Anterior cingulate cortex (tissue), 58 donors: ENCODE measurements at regions not wholly inside any gene's neighbourhood (a gene's known extent, or its start where the extent isn't known, plus 50 kb on each side); places are given as distances from the start of the nearest gene placed in this dataset.

ENCODE experiments used
- DNase-seq, 58 donors: peaks; one replicate each; lab custom pipeline; 2025; lab: John Stamatoyannopoulos, UW

DNA sequence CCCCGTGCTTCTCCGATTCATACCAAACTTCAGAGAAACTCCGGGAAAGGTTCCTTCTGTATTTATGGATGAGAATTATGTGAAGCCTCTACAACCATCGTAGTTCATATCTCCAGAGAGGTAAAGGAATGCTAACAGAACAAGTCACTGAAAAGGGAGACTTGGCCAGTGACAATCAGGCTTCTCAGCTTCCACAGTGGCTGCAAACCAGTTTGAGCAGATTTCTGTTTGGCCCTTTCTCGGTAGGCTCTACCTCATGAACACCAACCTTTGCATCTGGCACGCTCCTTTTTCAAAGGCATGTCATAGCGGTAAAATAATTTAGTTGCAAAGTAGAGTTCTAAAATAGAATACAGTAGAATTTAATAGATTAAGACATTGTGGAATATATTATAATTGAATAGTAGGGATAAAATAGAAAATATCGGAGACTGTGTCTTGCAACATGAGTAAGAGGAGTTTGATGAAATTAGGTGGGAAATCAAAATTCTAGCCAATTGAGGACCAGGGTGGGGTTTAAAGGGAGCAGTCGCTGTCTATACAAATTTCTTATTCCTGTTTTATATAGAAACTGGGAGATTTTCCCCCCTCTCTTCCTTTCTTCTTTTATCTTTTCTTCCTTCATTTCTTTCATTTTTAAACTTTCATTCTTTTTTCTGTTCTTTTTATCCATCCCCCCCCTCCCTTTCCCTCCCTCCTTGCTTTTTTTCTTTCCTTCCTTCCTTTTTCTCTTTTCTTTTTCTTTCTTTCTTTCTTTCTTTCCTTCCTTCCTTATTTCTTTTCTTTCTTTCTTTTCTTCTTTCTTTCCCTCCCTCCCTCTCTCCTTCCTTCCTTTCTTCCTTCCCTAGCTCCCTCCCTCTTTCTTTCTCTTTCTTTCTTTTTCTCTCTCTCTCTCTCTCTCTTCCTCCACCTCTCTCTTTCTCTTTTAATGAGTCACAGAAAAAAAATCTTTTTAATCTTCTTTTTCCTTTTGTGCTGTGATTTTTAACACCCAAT lies 161.5 kb upstream of the KLF6 start:
- no peak for DNase-seq

DNA sequence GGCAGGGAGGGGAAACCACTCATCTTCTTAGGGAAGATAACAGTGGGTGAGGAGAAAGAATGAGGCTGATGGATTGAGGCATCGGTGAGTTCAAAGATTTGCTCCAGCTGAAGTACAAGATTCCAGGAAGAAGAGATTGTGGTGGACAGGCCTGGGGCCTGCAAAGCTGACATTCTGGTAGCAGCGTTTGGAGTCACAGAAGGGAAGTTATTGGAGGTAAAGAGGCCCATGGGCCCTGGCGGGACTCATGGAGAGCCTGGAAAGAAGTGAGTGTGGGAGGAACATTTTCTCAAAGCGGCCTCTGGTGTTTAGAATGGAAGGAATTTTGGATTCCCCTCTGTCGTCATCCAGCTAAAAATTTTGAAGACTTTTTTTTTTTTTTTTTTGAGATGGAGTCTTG lies 160.0 kb upstream of the KLF6 start:
- no peak for DNase-seq

DNA sequence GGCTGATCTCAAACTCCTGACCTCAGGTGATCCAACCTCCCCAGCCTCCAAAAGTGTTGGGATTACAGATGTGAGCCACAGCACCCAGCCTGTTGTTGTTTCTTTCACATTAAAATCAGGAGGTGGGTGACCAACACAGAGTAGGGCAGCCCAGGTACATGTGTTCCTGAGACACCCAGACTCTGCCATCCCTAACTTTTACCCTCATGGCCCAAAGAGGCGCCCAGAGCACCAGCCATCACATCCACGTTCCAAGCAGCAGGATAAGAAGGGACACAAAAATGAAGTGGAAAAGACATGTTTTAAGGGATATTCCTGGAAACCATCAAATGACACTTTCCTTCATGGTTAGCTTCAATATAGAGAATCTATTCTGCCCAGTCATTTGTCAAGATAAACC lies 159.6 kb upstream of the KLF6 start:
- DNase-seq: no peak

DNA sequence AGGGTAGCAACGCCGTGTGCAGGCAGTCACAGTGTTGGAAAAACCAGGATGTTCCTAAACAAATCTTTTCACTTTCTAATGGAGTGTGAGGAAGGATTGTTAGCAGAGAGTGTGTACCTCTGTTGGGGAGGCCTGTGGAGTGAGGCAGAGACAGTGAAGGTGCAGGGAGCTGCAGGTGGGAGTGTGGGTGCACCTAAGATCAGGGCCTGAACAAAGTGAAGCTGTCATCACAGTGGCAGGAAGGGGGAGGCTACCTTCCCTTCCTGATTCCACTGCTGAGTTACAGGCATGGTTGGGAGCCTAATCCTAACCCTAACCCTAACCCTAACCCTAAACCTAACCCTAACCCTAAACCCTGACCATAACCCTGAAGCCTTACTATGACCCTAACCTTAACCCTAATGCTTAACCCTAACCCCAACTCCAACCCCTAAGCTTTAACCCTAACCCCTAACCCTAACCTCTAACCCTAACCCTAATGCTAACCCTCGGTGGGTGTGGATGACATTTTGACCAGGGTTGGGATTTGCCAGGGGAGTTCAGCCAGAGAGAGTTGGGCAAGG lies 158.8 kb upstream of the KLF6 start:
- DNase-seq: no peak

DNA sequence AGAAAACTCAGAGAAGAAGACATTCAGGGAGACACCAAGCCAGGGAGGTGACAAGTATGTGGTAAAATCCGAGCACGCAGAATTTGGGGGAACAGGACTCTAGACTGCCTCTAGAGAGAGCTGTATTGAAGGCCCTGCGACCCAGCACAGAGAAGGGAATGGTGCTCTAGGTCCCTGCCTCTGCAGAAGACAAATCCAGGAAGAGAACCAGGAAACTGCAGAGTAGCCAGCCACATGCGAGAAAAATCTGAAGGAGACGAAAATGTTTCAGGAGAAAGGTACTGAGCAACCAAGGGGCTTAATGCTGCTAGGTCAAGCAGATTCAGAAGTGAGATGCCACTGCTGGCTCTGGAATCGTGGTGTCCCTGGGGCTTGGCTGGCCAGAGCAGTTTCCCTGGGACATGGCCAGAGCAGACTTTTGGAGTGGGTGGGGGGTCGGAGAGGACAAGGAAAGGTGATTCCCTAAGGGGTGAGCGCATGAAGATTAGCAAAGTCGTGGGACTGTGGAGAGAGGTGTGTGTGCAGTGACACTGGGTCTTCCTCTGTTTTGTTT lies 158.0 kb upstream of the KLF6 start:
- DNase-seq: no peak

DNA sequence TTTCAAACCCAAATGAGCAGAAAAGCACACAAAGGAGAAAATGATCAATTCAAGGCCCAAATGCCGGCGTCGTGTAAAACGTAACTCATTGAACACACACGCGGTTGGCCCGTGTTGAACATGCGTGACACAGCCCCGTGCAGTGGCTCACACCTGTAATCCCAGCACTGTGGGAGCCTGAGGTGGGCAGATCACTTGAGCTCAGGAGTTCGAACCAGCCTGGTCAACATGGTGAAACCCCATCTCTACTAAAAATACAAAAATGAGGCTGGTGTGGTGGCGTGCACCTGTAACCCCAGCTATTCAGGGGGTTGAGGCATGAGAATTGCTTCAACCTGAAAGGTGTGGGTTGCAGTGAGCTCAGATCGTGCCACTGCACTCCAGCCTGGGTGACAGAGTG lies 156.7 kb upstream of the KLF6 start:
- no peak for DNase-seq

DNA sequence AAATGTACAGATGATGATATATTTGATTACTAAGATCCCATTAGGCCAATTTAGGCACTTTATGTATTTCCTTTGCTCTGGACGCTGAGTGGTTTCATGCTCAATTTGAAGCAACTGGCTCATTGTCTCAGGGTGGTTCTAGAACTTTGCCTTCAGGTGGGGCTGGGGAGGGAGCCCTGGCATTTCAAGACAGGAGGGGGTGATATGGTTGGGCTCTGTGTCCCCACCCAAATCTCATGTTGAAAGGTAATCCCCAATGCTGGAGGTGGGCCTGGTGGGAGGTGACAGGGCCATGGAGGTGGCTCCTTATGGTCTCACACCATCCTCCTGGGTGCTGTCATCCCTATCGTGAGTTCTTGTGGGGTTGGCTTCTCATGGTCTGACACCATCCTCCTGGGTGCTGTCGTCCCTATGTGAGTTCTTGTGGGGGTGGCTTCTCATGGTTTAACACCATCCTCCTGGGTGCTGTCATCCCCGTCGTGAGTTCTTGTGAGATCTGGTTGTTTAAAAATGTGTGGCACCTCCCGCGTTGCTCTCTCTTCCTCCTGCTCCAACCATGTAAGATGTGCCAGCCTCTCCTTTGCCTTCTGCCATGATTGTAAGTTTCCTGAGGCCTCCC lies 151.5 kb upstream of the KLF6 start:
- no peak for DNase-seq

DNA sequence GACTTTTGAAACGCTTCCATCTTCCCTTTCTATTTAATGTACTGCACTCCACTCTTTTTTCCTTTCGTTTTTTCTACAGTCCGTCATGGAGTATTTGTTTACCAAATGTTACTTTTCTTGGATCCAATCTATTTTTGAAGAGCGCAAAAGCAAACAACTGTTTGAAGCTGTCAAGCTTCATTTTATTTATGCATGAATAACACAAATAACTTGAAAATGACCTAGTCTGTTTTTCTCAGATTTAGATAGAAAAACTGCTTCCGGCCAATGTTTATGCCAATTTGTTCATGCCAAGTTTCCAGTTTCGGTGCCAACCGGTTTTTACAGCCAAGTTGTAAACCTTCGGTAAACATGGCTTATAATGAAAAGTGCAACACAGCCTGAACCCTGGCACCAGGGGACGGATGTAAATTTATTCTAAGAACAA lies 150.9 kb upstream of the KLF6 start:
- peak in 1 of 58 donors; percentile 10 for DNase-seq

DNA sequence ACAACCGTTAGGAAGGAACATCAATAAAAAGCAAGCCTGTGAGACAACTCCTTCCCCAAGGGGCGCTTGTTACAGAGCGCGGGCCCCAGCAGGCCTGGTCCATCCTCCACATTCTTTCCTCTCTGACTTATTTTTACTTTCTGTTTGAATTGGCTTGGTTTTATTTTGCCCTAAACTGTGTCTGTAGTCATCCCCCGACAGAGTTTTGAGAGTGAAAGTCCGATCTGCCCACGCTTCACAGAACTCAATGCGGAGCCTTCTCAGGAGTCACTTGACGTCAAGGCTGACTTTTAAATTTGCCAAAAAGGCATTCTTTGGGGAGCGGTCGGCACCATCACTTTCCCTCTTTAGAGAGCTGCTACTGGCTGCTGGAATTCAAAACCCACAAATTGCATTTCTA lies 150.1 kb upstream of the KLF6 start:
- peak in 1 of 58 donors; percentile 5 for DNase-seq

DNA sequence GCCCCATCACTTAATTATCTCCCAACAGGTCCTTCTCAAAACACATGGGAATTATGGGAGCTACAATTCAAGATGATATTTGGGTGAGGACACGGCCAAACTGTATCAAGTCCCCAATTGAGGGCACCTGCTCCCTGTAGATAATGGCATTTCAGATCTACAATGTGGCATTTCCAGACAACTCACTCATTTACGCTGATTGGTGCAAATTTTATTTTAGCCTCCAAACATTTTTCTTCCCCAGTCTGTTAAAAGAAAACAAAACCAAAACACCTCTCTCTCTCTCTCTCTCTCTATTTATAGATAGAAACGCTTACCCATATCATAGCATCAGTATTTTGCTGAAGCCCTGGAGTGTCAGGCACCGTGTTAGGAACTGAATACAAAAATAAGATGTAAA lies 148.7 kb upstream of the KLF6 start:
- no peak for DNase-seq

DNA sequence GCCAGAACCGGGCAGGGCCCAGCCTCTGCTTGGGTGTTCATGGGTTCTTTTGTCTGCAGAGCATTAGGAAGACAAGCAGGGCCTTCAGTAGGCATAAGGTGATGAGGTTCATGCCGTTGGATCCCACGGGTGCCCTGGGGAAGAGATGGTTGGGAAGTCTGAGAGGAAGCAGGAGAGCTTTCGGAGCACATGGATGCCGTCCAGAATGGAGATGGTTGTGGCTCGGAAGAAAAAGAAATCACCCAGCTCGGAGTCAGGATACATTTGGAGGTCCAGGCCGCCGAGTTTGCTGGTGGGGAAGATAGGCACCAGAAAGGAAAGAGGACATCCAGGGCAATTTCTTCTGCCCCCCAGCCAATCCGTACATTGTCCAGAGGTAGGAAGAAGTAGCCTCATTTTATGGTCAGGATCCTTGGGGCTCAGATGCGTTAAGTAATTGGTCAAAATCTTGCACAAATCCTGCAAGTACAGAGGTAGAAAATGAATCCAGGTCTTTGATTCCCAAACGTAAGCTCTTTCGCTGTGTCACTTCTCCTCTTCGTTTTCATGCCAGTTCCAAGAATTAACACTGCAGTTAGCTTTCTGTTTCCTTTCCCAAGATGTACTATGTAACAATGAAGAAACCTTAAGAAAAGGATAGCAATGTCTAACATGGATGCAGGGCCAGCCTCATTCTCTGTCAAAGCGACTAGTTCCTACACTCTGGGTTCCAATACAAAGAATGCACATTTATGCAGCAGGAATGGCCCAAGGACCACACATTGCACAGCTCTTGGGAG lies 147.8 kb upstream of the KLF6 start:
- no peak for DNase-seq

DNA sequence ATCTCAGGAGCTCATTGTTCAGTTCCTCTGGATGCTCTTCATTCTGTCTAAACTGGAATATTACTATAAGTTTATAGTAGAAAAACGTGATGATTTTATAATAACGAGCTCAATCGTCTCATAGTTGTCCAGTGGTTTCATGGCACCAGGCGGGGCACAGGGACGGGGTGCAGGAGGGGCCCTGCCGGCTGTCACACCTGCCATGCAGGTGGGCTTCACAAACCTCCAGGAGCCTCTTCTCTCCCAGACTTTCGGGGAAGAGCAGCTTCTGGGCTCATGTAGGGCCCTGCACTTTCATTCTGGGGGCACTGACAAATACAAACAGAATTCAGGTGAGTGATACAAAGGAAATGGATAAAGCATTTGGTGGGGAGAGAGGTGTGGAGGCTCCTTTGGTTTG lies 146.9 kb upstream of the KLF6 start:
- no peak for DNase-seq

DNA sequence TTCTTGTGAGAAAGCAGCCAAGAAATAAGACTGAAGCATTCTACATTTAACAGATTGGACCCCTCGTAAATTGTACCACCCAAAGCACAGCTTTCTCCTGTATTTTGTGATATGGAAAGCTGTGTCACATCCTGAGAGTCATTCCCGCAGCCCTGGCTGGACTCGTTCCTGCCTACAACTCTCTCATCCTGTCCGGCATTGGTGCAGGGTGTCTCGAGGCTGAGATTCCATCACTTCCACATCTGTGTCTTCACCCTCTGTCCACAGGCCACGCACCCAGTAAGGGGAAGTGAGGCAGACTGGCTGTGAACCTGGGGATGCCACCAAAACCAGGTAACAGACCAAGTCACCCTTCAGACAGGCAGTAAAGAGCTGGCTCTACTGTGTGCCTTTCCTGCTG lies 146.2 kb upstream of the KLF6 start:
- no peak for DNase-seq

DNA sequence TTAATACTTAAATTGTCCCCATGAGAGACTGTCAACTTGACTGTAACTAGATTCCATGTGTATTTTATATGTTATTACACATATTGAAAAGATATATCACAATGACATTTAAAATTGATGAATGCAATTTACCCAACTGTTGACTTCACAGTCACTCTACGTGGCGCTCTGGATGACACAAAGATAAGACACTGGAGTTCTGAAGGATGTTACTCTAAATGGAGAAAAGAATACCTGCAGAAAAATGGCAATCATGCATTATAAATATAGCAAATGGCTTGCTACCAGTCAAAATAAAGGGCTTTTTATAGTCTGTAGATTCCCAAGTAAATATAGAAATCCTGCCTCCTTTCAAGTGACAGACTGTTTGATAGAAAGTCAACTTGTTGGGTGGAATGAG lies 143.6 kb upstream of the KLF6 start:
- no peak for DNase-seq

DNA sequence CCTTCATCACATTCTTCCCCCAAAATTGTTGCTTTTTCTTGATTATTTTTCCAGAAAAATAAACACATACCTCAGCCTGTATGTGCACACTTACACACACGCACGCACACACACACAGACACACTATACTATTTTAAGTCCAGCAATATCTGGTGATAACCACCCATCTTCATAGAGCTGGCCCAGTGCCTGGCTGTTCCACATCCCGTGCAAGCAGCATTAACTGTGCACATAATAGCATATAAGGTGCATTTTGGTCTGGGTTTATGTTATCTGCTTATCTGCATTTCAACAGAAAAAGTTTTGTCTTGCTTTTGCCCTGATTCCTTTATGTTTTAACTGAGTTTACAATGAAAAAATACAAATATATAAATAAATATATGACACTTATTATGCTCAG lies 143.1 kb upstream of the KLF6 start:
- no peak for DNase-seq

DNA sequence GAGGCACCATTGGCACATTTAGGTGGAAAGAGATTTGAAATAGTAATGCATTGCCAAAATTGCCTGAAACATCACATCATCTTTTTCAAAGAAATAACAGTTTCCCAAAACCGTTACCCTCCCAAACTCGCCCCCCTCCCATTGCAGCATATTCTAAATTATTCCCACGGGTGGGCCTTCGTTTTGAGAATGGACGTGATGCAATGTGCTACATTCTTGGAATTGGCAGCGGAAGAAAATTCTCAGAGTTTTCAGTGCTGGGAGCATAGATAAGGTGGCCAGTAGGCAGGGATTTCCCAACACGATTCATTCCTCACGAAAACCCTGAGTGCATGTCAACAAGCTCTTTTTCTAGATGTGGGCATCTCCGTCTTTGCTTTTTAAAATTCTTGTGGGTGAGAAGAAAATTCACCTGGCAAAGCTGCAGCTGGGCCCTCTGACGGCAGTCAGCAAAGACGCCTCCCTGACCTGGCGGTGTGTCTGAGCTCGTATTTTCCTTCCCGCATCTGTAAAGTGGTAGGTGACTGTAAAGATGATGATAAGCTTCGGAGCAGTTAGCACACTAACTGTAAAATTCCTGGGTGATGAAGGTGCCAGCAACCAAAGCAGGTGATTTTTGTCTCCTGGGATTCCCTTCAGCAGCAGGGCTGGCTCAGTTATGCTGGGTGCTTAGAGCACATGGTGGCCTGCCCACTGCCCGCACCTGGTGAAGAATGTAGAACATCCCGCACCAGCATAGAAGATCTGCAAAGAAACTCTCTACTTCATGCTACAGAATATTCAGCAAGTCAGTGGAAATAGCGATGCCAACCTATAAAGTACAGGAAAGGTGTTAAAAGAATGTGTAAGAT lies 141.9 kb upstream of the KLF6 start:
- no peak for DNase-seq

DNA sequence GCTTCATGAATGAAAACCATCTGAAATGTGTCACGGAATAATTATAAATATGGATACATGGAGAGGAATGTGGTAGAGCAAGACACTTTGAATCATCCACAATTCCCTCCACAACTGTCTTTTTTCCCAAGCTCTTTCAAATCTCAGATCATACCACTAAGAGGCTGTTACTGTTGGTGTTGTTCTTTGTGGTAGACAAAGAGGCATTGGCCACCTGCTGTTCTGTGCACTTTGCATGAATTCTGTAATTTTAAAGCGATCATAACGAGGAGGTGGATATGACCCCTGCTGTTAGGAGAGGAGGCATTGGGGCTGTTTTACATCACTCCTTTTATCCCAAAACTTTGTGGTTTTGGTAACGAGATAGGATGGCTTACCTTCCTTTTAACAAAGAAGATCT lies 141.2 kb upstream of the KLF6 start:
- no peak for DNase-seq

DNA sequence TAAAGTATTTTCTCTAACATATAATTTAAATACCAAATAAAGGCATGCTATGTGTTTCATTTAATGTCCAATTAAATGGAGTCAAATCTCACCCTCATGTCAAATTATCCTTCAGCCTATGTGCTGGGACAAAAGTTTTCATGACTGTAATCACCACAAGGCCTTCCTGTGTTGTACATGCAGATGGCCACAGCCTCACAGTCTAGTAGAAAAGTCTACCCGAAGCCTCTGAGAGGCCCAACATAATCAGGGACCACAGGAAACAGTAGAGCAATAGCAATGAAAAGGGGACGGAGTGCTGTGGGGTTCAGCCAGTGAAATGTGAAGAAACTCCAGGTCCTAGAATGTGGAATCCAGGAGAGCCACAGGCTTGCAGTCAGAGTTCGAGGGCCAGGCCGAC lies 140.2 kb upstream of the KLF6 start:
- no peak for DNase-seq

DNA sequence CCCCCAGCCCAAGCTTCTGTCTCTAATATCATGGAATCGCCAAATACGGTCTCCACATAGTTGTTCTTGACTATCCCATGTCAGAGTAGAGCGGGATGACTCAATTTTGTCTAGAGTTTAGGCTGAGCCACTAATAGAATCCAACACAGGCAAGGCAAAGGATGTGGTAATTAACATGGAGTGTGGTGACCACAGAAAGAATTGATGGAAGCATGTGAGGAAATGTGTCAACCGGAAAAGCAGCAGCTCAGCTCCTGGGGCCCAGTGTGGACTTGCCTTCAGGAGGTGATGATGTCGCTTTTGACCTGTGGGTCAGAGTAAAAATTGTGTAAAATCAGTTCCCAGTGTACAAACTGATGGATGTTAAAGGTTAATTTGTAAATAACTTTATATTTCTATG lies 139.3 kb upstream of the KLF6 start:
- no peak for DNase-seq

DNA sequence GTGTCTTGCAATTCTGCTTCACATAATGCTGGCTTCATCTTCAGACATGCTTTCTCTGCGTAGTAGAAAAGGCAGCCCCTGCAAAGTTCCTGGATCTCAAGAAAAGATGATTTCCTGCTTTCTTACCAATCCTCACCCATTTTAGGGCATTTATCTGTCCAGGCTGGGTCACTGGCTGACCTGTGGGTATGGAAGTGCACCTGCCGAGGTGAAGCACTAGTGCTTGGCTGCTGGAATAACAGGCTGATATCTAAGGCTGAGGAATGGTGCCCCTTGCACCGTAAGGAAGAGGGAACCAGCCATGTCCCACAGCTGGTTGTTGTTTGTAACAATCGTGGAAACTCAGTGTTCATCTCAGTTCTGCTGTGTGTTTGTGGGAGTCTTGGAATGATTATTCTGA lies 138.0 kb upstream of the KLF6 start:
- DNase-seq: no peak
